ENCODE measurements at regions not wholly inside any gene's neighbourhood (a gene's known extent, or its start where the extent isn't known, plus 50 kb on each side); places are given as distances from the start of the nearest gene placed in this dataset.
"Not testable (repeated sequence)": the region's sequence is repeated elsewhere in the genome, so short reads cannot be mapped to it uniquely, and the experiment has no call there.

DNA sequence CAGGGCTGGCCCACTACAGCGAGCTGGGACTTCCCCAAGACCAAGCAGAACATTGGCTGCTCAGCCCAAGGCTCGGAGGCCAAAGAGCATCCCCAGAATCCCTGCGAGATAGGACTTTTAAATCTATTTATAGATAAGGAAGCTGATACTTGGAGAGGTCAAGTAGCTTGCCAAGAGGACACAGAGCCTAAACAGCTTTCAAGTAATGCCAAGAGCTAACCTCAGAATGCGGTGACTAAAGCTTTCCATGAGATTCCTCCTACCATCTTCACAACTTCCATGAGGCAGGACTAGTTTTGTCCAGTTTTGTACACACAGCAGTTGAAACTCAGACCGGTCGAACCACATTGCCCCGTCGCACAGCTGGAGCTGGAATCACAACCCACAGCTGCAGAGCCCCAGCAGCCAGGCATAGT is 168.1 kb upstream of the TOP1 start:
- no peak for DNase-seq

DNA sequence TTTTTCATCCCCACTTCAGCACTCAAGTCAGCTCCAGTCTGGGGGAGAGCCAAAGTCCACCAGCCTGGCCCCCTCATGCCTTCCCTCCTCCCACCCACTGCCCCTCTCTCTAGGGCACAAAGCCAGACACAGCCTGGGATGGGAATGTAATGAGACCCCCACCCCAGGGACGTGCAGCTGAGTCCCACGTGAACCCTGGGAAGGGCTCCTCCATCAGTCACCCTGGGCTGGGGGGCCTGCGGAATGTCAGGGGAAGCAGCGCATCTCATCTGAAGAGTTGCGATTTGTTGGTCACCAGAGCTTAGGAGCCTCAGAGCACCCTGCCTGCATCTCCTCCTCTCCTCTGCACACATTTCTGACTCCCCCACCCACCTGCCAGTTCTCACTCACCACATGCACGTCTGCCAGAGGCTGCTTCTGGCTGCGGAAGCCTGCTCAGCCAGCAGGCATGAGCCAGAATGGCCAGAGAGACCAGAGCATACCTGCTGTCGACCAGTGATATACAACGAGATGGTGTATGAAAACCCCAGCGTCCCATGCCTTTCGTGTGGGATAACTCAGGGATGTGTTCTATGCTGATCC is 167.1 kb upstream of the TOP1 start:
- no peak for DNase-seq

DNA sequence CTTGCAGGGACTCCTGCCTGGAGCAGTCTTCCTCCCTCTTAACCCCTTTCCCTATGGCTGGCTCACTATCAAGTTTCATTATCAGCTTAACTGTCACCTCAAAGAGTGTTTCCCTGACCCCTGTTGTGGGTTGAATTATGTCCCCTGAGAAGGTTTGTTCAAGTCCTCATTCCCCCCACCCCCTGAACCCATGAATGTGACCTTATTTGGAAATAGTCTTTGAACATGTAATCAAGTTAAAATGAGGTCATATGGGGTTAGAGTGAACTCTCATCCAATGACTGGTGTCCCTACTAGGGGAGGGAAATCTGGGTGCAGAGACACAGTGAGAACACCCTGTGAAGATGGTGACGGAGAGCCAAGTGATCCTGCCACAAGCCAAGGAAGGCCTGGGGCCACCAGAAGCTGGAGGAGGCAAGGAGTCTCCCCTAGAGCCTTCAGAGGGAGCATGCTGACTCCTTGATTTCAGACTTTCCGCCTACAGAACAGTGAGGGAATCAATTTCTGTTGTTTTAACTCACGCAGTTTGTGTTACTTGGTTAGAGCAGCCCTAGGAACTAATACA is 165.2 kb upstream of the TOP1 start:
- no peak for DNase-seq

DNA sequence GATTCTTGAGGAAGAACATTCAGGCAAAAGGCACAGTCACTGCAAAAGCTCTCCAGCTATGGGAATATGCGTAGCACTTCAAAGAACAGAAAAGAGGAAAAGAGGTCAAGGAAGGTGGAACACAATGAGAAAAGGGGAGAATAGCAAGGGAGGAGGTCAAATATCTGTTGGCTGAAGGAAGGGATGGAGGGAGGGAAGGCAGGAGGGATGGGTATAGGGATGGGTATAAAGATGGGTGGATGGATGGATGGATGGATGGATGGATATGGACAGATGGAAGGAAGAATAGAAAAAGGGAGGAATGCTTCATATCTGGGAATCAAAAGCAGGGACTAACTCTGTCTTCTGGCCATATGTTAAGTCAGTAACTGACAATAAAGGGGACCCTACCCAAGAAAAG is 164.2 kb upstream of the TOP1 start:
- no peak for DNase-seq

DNA sequence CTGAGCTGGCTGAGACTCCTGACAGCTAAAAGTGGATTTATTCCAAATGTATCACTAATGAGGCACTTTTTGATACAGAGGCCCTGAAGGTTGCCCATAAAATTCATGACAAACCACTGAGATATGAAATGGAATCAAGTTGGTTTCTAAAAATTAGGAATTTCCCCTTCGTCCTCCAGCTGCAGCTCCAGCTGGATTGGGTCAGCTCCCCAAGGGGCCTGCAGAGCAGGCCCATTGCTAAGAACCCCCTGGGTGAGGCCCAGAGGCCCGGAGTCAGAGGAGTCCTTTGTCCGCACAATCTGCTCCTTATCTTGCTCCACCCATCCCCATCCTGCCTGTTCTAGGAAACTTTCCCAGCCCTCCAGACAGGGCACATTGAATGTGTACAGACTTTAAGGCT is 163.5 kb upstream of the TOP1 start:
- no peak for DNase-seq

DNA sequence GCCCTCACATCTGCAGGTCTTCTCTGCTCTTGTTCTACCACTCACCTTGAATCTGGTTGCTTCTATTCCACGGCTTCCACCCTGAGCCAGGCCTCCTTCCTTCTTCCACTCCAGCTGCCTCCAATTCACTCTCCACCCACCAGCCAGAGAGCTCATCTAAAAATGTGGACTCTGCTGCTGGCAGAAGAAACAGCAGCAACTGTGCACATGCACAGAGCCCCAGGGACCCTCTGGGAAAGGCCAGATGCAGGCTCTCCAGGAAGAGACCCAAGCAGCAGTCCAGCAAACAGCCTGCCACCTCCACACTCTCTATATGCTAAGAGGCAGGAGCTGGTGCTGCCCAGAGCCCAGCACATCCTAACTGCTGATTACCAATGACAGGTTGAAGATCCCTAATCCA is 162.6 kb upstream of the TOP1 start:
- no peak for DNase-seq

DNA sequence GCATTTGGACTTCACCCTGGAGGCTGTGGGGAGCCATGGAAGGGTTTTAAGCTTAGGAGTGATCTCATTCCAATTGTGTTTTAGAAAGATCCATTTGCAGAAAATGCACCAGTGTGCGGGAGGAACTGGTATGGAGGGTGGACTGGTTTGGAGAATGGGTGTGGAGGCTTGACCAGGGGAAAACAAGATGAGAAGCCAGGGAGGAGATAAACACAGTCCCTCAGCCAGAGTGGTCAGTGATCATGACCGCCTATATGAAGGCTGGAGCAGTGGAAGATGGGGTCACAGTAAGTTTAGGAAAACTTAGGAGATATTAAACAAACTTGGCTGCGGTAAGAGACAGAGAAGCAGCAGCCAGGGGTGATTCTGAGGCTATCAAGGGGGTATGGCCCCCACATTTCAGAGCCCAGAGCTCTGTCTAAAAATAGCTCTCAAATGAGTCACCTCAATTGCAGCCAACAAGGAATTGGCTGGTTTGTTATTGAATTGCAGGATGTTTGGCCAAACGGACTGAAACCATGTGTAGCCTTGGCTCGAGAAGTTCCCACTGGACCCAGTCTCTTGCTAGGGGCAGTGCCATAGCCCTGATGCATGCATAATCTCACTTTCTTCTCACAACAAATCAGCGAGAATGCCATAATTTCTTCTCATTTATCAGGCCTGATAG is 159.9 kb upstream of the TOP1 start:
- DNase-seq = no peak

DNA sequence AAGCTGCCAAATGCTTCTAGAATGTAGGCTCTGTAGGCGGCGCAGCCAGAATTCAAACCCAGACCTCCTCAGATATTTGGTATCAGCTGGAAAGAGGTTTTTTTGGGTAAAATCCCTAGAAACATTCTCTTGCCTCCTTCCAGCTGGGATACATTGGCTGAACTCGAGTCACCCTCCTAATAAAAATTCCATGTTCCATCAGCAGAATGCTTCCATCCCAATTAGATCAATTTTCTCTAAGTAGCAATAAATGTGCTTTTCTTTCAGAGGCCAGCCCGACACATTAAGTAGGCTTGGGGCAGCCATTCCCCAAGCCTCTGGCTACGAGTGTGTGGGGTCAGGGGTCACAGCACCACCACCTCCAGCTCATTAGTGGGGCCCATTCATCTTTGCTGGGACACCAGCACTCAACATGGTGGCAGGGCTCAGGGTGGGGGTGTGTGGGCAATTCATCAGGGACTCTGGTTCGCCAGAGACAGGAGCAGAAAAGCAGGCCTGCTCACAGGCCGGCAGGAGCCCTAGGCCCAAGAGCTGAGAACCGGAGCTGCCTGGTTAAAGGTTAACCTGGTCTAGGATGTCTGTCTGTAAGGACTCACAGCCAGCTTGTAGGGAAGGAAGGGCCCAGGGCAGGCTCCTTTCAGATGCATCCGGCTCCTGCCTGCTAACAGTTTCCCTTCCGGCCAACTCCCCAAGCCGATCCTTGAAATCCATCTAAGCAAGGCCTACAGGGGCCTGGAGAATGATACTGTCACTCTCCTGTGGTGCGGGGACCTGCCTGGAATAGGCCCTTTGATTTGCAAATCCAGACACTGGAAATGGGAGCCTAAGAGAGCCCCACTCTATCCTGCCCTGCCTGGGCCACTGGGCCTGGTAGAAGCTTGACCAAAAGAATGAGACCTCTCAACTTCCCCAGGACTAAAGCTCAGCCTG is 159.1 kb upstream of the TOP1 start:
- no peak for DNase-seq

DNA sequence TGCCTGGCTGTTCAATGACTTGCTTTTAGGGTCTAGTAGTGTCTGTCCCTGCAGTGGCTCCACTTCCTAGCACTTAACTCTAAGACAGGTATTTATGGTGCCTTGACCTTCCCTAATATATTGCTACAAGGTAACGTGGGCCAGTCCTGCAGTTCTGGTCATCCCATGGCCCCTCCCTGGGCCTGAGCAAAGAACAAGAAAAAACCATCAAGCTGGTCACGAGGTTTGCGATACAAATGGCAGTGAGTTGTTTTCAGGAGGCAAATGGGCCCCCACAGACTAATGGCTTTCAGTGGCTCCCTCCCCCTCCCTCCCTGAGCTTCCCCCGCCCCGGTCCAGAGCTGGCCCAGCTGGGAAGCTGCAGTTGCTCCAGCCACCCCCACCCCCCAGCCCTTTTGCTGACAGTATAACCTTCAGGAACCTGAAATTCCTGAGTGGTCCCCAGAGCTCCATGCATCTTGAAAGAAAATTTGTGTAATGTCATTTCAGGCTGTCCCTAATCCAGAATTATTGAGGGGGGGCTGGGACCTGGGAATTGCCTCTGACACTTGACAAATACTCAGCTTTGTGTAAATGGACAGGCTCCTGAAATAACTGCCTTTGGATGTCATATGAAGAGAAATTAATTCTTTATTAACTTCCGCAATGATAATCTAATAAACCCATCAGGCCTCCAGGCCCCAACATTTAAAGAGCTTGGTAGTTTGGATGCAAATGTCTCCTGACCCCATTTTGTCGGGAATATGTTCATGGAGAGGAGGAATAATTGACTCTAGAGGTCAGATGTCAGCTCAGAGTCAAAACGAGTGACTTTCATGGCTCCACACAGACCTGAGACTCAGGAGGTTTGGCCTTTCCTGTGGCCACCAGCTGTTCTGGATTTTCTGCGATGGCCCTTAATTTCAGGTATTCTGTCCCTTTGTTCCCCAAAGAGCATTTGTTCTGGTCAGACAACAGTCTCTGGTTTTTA is 153.2 kb upstream of the TOP1 start:
- no peak for DNase-seq

DNA sequence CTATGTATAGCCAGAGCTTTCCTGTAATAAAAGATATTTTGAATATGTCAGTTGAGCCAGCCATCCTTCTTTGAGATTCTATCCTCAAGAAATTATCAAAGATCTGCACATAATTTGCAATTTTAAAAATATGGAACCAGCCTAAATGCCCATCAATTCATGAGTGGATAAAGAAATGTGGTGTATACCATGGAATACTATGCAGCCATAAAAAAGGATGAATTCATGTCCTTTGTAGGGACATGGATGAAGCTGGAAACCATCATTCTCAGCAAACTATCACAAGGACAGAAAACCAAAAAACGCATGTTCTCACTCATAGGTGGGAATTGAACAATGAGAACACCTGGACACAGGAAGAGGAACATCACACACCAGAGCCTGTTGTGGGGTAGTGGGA is 150.5 kb upstream of the TOP1 start:
- not testable (repeated sequence) for DNase-seq

DNA sequence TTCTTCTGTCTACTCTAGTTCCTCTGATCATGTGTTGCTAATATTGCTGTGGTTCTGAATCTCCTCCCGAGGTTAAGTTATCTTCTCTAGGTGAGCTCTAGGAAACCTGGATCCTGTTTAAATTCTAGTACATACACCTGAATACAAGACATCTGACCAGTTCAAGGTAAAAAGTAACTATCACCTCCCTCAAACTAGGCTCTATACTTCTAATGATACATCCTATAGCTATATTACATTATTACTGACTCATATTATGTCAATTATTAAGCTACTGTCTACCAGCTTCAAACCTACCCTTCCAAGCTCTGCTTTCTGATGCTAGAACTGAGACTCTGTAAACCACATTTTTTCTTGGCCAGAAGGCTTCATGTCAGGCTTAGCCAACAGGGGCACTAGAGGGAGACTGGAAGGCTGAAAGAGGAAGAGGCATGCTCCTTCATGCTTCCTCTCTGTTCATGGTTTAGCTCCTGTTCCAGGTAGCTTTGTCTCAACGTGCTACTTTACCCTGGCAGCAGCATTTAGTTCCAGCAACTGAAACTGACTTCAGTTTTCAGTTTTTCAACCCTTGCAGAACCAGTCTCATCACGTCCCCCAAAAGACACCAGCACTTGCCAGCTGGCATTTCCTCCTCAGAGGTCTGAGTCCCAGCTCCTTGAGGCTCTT is 148.4 kb upstream of the TOP1 start:
- DNase-seq = no peak

DNA sequence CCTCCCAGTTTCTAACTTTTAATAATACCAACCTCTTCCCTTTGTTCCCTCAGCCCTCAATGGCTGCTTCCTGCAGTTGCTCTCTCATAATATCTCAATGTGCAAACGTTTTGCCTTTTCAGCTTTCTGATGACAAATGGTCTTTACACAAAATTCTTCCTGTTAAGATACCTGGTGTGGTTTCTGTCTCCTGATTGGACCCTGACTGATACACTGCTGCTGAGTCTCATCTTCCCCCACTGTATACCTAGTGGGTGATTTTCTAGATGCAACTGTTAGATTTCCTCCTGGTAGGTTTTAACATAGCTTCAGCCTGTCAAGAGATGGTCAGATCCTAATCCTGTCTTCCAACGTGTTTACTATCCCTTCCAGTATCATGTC is 147.9 kb upstream of the TOP1 start:
- no peak for DNase-seq

DNA sequence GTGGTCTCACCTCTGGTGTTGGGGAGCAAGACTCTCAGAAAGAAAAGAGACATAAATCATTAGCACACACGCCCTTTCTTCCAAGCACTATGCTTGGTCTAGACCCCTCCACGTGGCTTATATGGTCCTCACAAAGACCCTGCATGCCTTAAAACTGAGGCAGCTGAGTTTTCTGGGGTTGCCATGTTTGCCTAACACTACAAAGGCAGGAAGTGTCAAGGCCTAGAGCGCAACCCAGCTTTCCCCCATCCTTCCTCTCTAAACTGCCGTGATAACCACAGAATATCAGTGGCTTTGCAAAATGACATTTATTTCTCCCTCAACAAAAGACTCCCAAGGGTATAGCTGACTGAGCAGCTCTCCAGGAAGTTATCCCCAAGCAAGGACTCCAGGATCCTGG is 146.5 kb upstream of the TOP1 start:
- no peak for DNase-seq

DNA sequence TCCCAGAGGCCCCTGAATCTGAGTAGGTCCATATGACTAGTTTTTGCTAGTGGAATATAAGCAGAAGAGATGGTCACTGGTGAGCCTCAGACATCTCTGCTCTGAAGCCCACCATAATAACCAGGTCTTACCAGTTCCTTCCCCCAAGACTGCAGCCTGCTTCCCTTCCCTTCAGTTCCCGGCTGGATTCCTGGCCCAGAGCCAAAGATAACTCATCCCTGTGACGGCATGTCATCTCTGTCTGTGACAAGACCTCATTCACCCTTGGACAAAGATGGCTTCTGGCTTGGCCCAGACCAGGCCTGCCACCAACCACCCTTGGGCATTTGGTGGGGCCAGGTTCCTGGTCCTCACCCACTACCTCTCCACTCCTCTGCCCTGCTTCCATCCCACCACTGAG is 145.5 kb upstream of the TOP1 start:
- no peak for DNase-seq

DNA sequence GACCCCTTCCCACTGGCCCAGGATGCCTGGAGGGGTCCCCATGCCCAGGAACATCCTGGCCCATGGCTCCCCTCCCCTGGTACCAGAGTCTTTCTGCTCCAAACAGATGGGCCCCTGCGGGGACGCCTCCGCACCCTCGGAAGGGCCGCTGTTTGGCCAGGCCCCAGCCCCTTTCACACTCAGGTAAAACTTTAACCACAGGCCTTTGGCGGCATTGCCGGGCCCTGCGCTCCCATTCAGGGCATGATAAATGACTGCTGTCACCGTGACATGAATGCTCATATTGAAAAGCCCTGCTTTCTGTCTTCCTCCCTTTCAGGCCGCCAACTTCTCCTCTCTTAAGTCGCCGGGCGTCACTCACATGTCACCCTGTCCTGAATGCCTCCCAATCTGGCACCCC is 141.5 kb upstream of the TOP1 start:
- DNase-seq = no peak

DNA sequence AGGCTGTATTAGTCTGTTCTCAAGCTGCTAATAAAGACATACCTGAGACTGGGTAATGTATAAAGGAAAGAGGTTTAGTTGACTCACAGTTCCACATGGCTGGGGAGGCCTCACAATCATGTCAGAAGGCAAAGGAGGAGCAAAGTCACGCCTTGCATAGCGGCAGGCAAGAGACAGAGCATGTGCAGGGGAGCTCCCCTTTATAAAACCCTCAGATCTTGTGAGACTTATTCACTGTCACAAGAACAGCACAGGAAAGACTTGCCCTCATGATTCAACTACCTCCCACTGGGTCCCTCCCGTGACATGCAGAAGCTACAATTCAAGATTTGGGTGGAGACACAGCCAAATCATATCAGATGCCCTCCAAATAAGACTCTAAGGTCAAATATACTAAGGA is 139.4 kb upstream of the TOP1 start:
- DNase-seq = not testable (repeated sequence)

DNA sequence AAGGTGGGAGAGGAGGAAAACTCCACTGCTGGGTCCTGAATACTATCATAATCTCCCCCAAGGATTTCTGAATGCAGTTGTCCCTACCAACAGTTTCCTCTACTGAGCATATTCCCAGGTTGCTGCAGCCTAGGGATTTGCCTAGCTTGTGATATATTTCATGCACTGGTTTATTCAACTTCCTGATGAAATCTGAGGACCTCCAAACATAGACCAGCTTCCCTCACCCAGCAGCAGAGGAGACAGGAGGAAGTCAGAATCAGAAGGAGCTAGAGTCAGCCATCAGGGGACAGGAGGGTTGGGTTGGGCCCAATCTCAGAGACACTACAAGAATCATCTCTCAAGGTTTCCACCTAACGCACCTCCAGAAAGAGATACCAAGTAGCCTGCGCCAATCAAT is 138.4 kb upstream of the TOP1 start:
- DNase-seq = no peak

DNA sequence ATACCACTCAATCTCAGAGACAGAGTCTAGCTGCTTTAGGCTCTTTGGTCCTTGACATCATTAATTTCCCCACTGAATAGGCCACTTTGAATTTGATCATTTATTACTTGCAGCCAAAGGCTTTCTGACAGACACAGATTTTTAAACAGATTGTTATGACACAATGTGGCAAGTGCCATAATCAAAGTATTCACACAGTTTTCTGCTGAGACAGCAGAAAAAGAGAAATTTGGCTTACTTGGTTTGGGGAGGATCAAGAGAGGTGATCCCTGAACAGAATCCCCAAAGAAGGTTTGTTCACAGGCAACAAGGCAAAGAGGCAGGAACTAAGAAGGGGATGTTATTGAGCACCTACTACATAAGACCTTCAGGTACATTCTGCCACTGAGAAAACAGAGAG is 138.0 kb upstream of the TOP1 start:
- no peak for DNase-seq

DNA sequence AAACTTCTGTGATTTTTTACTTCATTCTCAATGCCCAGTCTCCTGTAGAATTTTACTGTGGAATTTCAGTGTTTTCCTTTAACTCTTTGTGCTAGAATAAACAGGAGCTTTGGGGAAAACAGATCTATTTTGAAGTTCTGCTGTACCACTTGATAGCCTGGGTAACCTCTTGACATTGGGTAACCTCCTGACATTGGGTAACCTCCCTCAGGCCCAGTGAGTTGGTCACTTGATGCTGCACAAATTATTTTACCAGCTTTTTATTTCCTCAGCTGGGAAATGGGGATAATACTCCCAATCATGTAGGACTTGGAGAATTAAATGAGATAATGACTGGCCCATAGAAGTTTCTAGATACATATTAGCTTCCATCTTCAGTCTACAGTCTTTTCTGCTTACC is 137.3 kb upstream of the TOP1 start:
- no peak for DNase-seq

DNA sequence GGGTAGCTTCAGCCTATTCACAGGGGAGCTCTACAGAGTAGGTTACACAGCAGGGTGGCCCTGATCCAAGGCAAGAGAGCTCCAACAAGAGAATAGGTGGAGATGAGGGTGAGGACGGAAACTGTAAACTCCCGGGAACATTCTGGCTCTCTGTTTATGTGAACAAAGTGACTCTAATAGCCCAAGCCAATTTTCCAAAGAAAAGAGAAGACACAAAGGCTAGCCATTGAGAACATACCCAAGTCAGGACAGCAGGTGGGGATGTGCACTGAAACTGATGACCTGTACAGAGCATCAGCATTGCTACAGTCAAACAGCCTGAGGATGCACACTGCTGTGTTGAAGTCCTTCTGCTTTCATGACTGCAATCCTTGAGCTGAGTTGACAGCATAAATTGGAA is 136.0 kb upstream of the TOP1 start:
- DNase-seq = no peak

DNA sequence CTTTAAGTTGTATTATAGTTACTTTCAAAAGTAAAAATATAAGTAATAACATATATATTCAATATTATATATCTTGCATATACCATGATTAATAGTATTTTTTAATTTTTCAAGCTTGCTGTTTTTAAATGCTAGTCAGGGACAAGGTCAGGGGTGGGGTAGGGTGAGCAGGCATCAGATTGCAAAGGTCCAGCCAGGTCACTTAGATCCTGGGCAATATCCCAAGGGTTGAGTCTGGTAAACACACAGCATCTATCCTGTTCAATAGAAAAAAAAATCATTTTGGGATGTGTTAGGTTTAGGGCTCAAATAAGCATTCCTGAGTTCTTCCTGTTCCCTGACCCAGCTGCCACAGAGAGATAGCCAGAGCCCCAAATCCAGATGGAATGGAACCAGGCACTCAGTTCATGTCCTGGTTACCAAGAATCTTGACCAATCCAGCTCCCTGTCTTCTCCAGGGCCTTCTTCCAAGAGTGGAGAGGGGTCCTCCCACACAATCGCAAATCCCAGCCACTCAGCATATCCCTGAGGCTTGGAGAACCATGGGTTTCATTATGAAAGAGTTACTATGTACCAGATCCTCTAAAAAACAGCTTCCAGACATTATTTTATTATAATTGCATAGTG is 134.9 kb upstream of the TOP1 start:
- no peak for DNase-seq

DNA sequence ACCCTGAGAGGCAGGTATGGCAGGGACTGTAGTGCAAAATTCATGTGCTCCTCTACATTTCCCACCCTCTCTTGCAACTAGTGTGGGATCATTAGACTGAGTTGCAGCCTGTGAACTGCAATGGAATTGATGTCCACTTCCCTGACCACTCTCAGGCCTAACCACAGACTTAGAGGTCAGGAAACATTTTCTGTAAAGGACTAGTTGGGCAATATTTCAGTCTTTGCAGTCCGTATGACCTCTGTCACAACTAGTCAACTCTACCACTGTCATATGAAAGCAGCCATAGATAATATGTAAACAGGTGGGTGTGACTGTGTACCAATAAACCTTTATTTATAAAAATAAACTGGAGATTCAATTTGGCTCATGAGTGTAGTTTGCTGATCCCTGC is 134.4 kb upstream of the TOP1 start:
- DNase-seq = no peak

Measured in stimulated activated CD4-positive, alpha-beta T cell treated with anti-CD3 and anti-CD28 coated beads, Interleukin-4, amount 100 ng/mL, for 24 hours (primary cell).